Astrocyte (in vitro differentiated cells and primary cell): ENCODE measurements at regions not wholly inside any gene's neighbourhood (a gene's known extent, or its start where the extent isn't known, plus 50 kb on each side); places are given as distances from the start of the nearest gene placed in this dataset.

ENCODE experiments used
- DNase-seq: peaks from one replicate; pipeline ENCODE4 v3.0.0-alpha.2; 2010; ENCODE audit warnings: low read depth
- FAIRE-seq: peaks from 2 replicates; lab custom pipeline; 2011; peaks lifted over from hg19 to GRCh38; lab: Jason Lieb, UNC
- H2AFZ ChIP-seq: 2 replicates; pipeline ENCODE4 v1.6.0; 2012; ENCODE audit warnings: low read depth, low read length, inconsistent platforms
- H3K27ac ChIP-seq: 2 replicates; pipeline ENCODE4 v1.5.1; 2011; ENCODE audit warnings: low read depth, low read length, inconsistent platforms
- H3K27me3 ChIP-seq: 2 replicates; pipeline ENCODE4 v1.6.0; 2011; ENCODE audit warnings: low read length, inconsistent platforms; ENCODE audit not compliant: insufficient read depth
- H3K36me3 ChIP-seq: 2 replicates; pipeline ENCODE4 v1.5.1; 2011; ENCODE audit warnings: low read length, inconsistent platforms; ENCODE audit not compliant: insufficient read depth
- H3K4me1 ChIP-seq: 2 replicates; pipeline ENCODE4 v1.5.1; 2011; ENCODE audit warnings: low read length, inconsistent platforms; ENCODE audit not compliant: insufficient read depth
- H3K4me2 ChIP-seq: 2 replicates; pipeline ENCODE4 v1.6.0; 2012; ENCODE audit warnings: low read length, inconsistent platforms
- H3K4me3 ChIP-seq: 2 replicates; pipeline ENCODE4 v1.5.1; 2011; ENCODE audit warnings: low read depth, mild to moderate bottlenecking, low read length, inconsistent platforms; ENCODE audit not compliant: insufficient read depth
- H3K79me2 ChIP-seq: 2 replicates; pipeline ENCODE4 v1.6.0; 2012; ENCODE audit warnings: mild to moderate bottlenecking, low read length, inconsistent platforms; ENCODE audit not compliant: insufficient read depth
- H3K9ac ChIP-seq: 2 replicates; pipeline ENCODE4 v1.6.0; 2012; ENCODE audit warnings: mild to moderate bottlenecking, low read length, inconsistent platforms
- H3K9me3 ChIP-seq: 2 replicates; pipeline ENCODE4 v1.5.1; 2012; ENCODE audit warnings: low read depth, mild to moderate bottlenecking, low read length, inconsistent platforms; ENCODE audit not compliant: insufficient read depth
- H4K20me1 ChIP-seq: 2 replicates; pipeline ENCODE4 v1.6.0; 2012; ENCODE audit warnings: low read length, inconsistent platforms; ENCODE audit not compliant: insufficient read depth
- H3K27ac Mint-ChIP-seq: one replicate; pipeline ENCODE4 v1.8.0; 2021; ENCODE audit warnings: mild to moderate bottlenecking, mixed read lengths; ENCODE audit not compliant: unreplicated experiment
- H3K27me3 Mint-ChIP-seq: one replicate; pipeline ENCODE4 v1.8.0; 2021; ENCODE audit warnings: low read depth, mixed read lengths; ENCODE audit not compliant: unreplicated experiment
- H3K36me3 Mint-ChIP-seq: one replicate; pipeline ENCODE4 v1.8.0; 2021; ENCODE audit warnings: low read depth, mixed read lengths; ENCODE audit not compliant: unreplicated experiment
- H3K4me1 Mint-ChIP-seq: one replicate; pipeline ENCODE4 v1.8.0; 2021; ENCODE audit warnings: low read depth, mixed read lengths; ENCODE audit not compliant: unreplicated experiment
- H3K4me3 Mint-ChIP-seq: one replicate; pipeline ENCODE4 v1.8.0; 2021; ENCODE audit warnings: mild to moderate bottlenecking, moderate library complexity, mixed read lengths; ENCODE audit not compliant: unreplicated experiment
- H3K9me3 Mint-ChIP-seq: one replicate; pipeline ENCODE4 v1.8.0; 2021; ENCODE audit warnings: mild to moderate bottlenecking, mixed read lengths; ENCODE audit not compliant: unreplicated experiment
- CTCF ChIP-seq: IDR thresholded peaks from 2 replicates; pipeline ENCODE4 v1.5.1; 2011; ENCODE audit warnings: low read depth, mild to moderate bottlenecking, inconsistent platforms, low read length, moderate library complexity; ENCODE audit not compliant: insufficient read depth
- EZH2 ChIP-seq: IDR thresholded peaks from 2 replicates; pipeline ENCODE4 v1.6.1; 2012; ENCODE audit warnings: mild to moderate bottlenecking, low read length, inconsistent platforms; ENCODE audit not compliant: insufficient read depth

DNA sequence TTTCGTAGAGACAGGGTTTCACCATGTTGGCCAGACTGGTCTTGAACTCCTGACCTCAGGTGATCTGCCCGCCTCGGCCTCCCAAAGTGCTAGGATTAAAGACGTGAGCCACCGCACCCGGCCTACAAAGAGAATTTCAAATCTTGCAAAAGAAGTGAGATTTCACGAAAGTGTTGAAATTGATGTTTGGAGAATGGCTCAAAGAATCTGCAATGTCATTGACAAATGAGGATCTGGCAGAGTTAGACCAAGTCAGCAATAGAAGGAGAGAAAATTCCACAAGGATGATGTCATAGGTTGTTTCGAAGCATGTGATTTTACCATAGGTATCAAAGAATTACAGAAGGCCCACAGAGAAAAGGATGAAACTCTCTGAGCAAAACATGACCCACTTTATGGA is 71.7 kb downstream of the LYZL2 start:
- H3K36me3 ChIP-seq: no peaks in the 10 kb centered on the region
- H3K9ac ChIP-seq: no peak overlapping the region
- no peak overlapping the region for H3K27ac ChIP-seq
- H3K4me2 ChIP-seq: no peak overlapping the region
- H3K4me3 ChIP-seq: no peak overlapping the region
- no peaks in the 10 kb centered on the region for H3K79me2 ChIP-seq
- TF ChIP-seq CTCF (no peak), EZH2 (no peak)
- H4K20me1 ChIP-seq: no peaks in the 10 kb centered on the region
- Mint-ChIP-seq H3K4me1 (peaks cover 7% of the 10 kb centered on the region), H3K9me3 (peaks cover 6% of the 10 kb centered on the region), H3K4me3 (no peak overlapping the region), H3K36me3 (peaks cover 2% of the 10 kb centered on the region), H3K27ac (peak overlapping the region; percentile 91), H3K27me3 (peaks cover 2% of the 10 kb centered on the region)
- H2AFZ ChIP-seq: no peak overlapping the region
- H3K9me3 ChIP-seq: no peaks in the 10 kb centered on the region
- peak; percentile 67 for DNase-seq
- no peak for FAIRE-seq
- no peaks in the 10 kb centered on the region for H3K27me3 ChIP-seq
- peaks cover 4% of the 10 kb centered on the region for H3K4me1 ChIP-seq

DNA sequence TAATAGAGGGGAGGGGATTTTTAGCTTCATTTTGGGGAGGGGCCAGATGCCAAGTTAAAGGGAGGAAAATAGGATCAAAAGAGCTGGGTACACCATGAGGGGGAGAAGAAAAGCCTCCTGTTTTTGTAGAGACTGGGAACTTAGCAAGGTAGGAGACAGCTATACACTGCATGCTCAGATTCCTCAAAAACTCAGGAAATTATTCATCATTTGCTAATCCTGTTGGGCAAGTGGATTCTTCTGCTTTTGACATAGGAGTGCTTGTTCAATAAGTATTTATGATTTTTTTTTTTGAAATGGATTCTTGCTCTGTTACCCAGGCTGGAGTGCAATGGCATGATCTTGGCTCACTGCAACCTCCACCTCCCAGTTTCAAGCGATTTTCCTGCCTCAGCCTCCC is 73.4 kb downstream of the LYZL2 start:
- FAIRE-seq (no peak), DNase-seq (no peak)
- Mint-ChIP-seq H3K4me1 (peaks cover 7% of the 10 kb centered on the region), H3K4me3 (no peak overlapping the region), H3K36me3 (peaks cover 2% of the 10 kb centered on the region), H3K27ac (no peak overlapping the region), H3K27me3 (peaks cover 2% of the 10 kb centered on the region), H3K9me3 (peaks cover 6% of the 10 kb centered on the region)
- no peaks in the 10 kb centered on the region for H3K79me2 ChIP-seq
- no peak overlapping the region for H3K4me3 ChIP-seq
- no peak overlapping the region for H3K9ac ChIP-seq
- no peak for TF ChIP-seq EZH2
- TF ChIP-seq CTCF: no peak
- H3K27me3 ChIP-seq: no peaks in the 10 kb centered on the region
- H3K4me1 ChIP-seq: peaks cover 4% of the 10 kb centered on the region
- H2AFZ ChIP-seq: no peak overlapping the region
- no peaks in the 10 kb centered on the region for H3K9me3 ChIP-seq
- no peak overlapping the region for H3K27ac ChIP-seq
- no peaks in the 10 kb centered on the region for H4K20me1 ChIP-seq
- H3K36me3 ChIP-seq: no peaks in the 10 kb centered on the region
- H3K4me2 ChIP-seq: no peak overlapping the region

DNA sequence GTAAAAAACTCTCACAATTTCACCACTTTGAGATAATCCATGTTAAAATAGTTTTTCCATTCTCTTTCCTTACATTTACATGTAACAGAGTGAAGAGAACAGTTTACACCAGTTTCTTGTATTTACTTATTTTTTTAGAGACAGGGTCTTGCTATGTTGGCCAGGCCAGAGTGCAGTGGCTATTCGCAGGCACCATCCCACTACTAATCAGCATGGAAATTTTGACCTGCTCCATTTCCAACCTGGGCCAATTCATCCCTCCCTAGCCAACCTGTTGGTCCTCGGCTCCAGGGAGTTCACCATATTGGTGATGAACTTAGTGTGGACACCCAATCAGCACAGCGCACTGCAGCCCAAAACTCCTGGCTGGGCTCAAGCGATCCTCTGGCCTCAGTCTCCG is 74.1 kb downstream of the LYZL2 start:
- H3K4me1 Mint-ChIP-seq: peaks cover 7% of the 10 kb centered on the region
- H3K9ac ChIP-seq: no peak overlapping the region
- no peaks in the 10 kb centered on the region for H3K36me3 ChIP-seq
- FAIRE-seq (no peak), DNase-seq (no peak)
- H3K9me3 Mint-ChIP-seq: peaks cover 6% of the 10 kb centered on the region
- no peak overlapping the region for H3K27ac ChIP-seq
- no peaks in the 10 kb centered on the region for H3K79me2 ChIP-seq
- TF ChIP-seq EZH2: no peak
- TF ChIP-seq CTCF: no peak
- no peak overlapping the region for H3K4me3 Mint-ChIP-seq
- peaks cover 2% of the 10 kb centered on the region for H3K36me3 Mint-ChIP-seq
- H4K20me1 ChIP-seq: no peaks in the 10 kb centered on the region
- H3K9me3 ChIP-seq: no peaks in the 10 kb centered on the region
- H3K4me2 ChIP-seq: no peak overlapping the region
- peaks cover 4% of the 10 kb centered on the region for H3K4me1 ChIP-seq
- no peaks in the 10 kb centered on the region for H3K27me3 ChIP-seq
- H2AFZ ChIP-seq: no peak overlapping the region
- no peak overlapping the region for H3K4me3 ChIP-seq
- no peak overlapping the region for H3K27ac Mint-ChIP-seq
- peaks cover 2% of the 10 kb centered on the region for H3K27me3 Mint-ChIP-seq
